DND-41 (cell line): ENCODE measurements at regions not wholly inside any gene's neighbourhood (a gene's known extent, or its start where the extent isn't known, plus 50 kb on each side); places are given as distances from the start of the nearest gene placed in this dataset.

ENCODE experiments used
- ATAC-seq: fragments of 200-7000 bp; cut with Tn5 transposase; 3 replicates; pipeline ENCODE4 v1.9.1; 2021; ENCODE audit warnings: low read depth; ENCODE audit not compliant: insufficient read depth
- DNase-seq: peaks from one replicate; pipeline ENCODE4 v3.0.0-alpha.2; 2020
- H2AFZ ChIP-seq: 2 replicates; pipeline ENCODE4 v1.6.0; 2012; ENCODE audit warnings: low read depth, low read length
- H3K27ac ChIP-seq: 2 replicates; pipeline ENCODE4 v1.5.1; 2012; ENCODE audit warnings: low read length, inconsistent platforms
- H3K27me3 ChIP-seq: fragments of 200-600 bp; sonication (generic); 2 replicates; pipeline ENCODE4 v1.6.0; 2012; ENCODE audit warnings: low read length, mild to moderate bottlenecking, inconsistent platforms; ENCODE audit not compliant: insufficient read depth, poor library complexity
- H3K36me3 ChIP-seq: 2 replicates; pipeline ENCODE4 v1.5.1; 2012; ENCODE audit warnings: low read length, inconsistent platforms; ENCODE audit not compliant: insufficient read depth
- H3K4me1 ChIP-seq: 2 replicates; pipeline ENCODE4 v1.5.1; 2012; ENCODE audit warnings: mild to moderate bottlenecking, low read length; ENCODE audit not compliant: insufficient read depth
- H3K4me2 ChIP-seq: 2 replicates; pipeline ENCODE4 v1.6.0; 2012; ENCODE audit warnings: mild to moderate bottlenecking, moderate library complexity, low read length, inconsistent platforms; ENCODE audit not compliant: insufficient read depth
- H3K4me3 ChIP-seq, 2 experiments: fragments of 200-600 bp in 1 of 2; shearing (Covaris generic) in 1 of 2; 2 replicates each; pipeline ENCODE4 v1.5.1; 2012 to 2016; ENCODE audit warnings: inconsistent platforms in 2 of 2, low read length in 2 of 2, mild to moderate bottlenecking in 2 of 2, low read depth in 1 of 2, moderate library complexity in 1 of 2
- H3K79me2 ChIP-seq: 2 replicates; pipeline ENCODE4 v1.6.0; 2012; ENCODE audit warnings: low read length, inconsistent platforms; ENCODE audit not compliant: insufficient read depth
- H3K9ac ChIP-seq: 2 replicates; pipeline ENCODE4 v1.6.0; 2012; ENCODE audit warnings: low read depth, mild to moderate bottlenecking, inconsistent platforms, low read length, moderate library complexity
- H3K9me3 ChIP-seq: 2 replicates; pipeline ENCODE4 v1.5.1; 2012; ENCODE audit warnings: low read length, moderate library complexity, mild to moderate bottlenecking, inconsistent platforms; ENCODE audit not compliant: insufficient read depth, severe bottlenecking
- H4K20me1 ChIP-seq: 2 replicates; pipeline ENCODE4 v1.6.0; 2012; ENCODE audit warnings: low read length; ENCODE audit not compliant: insufficient read depth
- CTCF ChIP-seq: IDR thresholded peaks from 2 replicates; pipeline ENCODE4 v1.5.1; 2012; ENCODE audit warnings: borderline replicate concordance, low read length, moderate library complexity, mild to moderate bottlenecking; ENCODE audit not compliant: poor library complexity, severe bottlenecking; ENCODE audit errors: extremely low read depth
- EZH2 ChIP-seq: IDR thresholded peaks from 3 replicates; pipeline ENCODE4 v1.6.1; 2012; ENCODE audit warnings: borderline replicate concordance, low read depth, mild to moderate bottlenecking, moderate library complexity, low read length, inconsistent platforms; ENCODE audit not compliant: severe bottlenecking

- no peak for ATAC-seq
- TF ChIP-seq CTCF (no peak), EZH2 (no peak)
- H3K4me3 ChIP-seq = no peak overlapping the region
These were observed 79.0 kb upstream of the CDH19 start for GRCh38 chr18:66682855-66683322.

DNA sequence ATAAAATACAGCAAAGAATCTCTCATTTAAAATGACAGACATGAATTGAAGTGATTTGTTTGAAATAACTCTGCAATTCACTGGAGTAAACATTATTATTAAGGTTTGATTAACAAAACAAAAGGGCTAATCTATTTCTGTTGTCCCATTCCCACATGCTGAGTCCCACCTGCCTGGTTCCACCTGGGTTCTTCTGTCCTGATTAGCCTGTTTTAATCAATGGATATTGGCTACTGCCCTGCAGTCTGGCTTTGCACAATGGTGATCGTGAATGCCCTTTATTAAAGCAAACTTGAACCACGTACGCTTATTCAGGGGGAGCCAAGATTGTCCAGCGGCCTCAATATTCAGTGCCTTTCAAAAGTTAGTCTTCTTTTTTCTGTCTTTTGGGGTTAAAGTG, 72.8 kb upstream of the CDH19 start:
- H3K27ac ChIP-seq = no peak overlapping the region
- no peak overlapping the region for H3K4me3 ChIP-seq
- no peak overlapping the region for H3K4me2 ChIP-seq
- ATAC-seq (no peak), DNase-seq (no peak)
- no peaks in the 10 kb centered on the region for H3K79me2 ChIP-seq
- TF ChIP-seq EZH2 (no peak), CTCF (no peak)
- H3K9me3 ChIP-seq = peaks cover 11% of the 10 kb centered on the region
- no peaks in the 10 kb centered on the region for H4K20me1 ChIP-seq
- no peak overlapping the region for H2AFZ ChIP-seq
- no peak overlapping the region for H3K9ac ChIP-seq
- no peaks in the 10 kb centered on the region for H3K27me3 ChIP-seq
- no peaks in the 10 kb centered on the region for H3K4me1 ChIP-seq
- no peaks in the 10 kb centered on the region for H3K36me3 ChIP-seq

More at GRCh38 chr18:66682855-66683322, 79.0 kb upstream of the CDH19 start:
- Histone ChIP-seq H3K9me3 (peaks cover 16% of the 10 kb centered on the region), H3K4me2 (no peak overlapping the region), H3K27ac (no peak overlapping the region), H3K4me1 (no peaks in the 10 kb centered on the region), H3K79me2 (no peaks in the 10 kb centered on the region), H3K27me3 (no peaks in the 10 kb centered on the region), H4K20me1 (no peaks in the 10 kb centered on the region), H3K36me3 (no peaks in the 10 kb centered on the region), H3K9ac (no peak overlapping the region), H2AFZ (no peak overlapping the region; the same call in 1 of the 2 replicates)
- no peak for DNase-seq

- TF ChIP-seq CTCF (no peak), EZH2 (no peak)
- Histone ChIP-seq H3K9me3 (peaks cover 5% of the 10 kb centered on the region), H3K79me2 (no peaks in the 10 kb centered on the region), H3K36me3 (no peaks in the 10 kb centered on the region), H3K4me2 (no peak overlapping the region), H3K4me1 (no peaks in the 10 kb centered on the region), H3K9ac (no peak overlapping the region), H2AFZ (no peak overlapping the region), H3K27ac (no peak overlapping the region), H4K20me1 (no peaks in the 10 kb centered on the region), H3K4me3 (no peak overlapping the region), H3K27me3 (no peaks in the 10 kb centered on the region)
- ATAC-seq (no peak), DNase-seq (no peak)
These were observed 70.4 kb upstream of the CDH19 start for GRCh38 chr18:66674286-66674685.

- no peak overlapping the region for H2AFZ ChIP-seq
- H3K9me3 ChIP-seq = no peaks in the 10 kb centered on the region
- no peaks in the 10 kb centered on the region for H3K27me3 ChIP-seq
- no peak overlapping the region for H3K9ac ChIP-seq
- no peak for ATAC-seq
- H3K4me3 ChIP-seq = no peak overlapping the region
- H3K4me1 ChIP-seq = no peaks in the 10 kb centered on the region
- H4K20me1 ChIP-seq = no peaks in the 10 kb centered on the region
- no peaks in the 10 kb centered on the region for H3K79me2 ChIP-seq
- TF ChIP-seq CTCF (no peak), EZH2 (no peak)
- no peak overlapping the region for H3K4me2 ChIP-seq
- H3K27ac ChIP-seq = no peak overlapping the region
- no peak for DNase-seq
- no peaks in the 10 kb centered on the region for H3K36me3 ChIP-seq
These were observed 64.8 kb upstream of the CDH19 start for GRCh38 chr18:66668706-66669105.
